HAP-1 (cell line): ENCODE measurements at regions not wholly inside any gene's neighbourhood (a gene's known extent, or its start where the extent isn't known, plus 50 kb on each side); places are given as distances from the start of the nearest gene placed in this dataset.

Experiments used
- DNase-seq, 2 experiments: peaks; one replicate each; pipeline ENCODE4 v3.0.0-alpha.2; 2016 to 2020; ENCODE audit warnings: low spot score in 2 of 2
- H3K27me3 ChIP-seq: fragments of 250-450 bp; sonication (Bioruptor Pico); 2 replicates; pipeline ENCODE4 v1.5.1; 2020; ENCODE audit warnings: low read depth, mild to moderate bottlenecking, moderate library complexity
- H3K36me3 ChIP-seq: fragments of 250-450 bp; sonication (Bioruptor Pico); replicated peaks from 2 replicates; pipeline ENCODE4 v1.5.1; 2020; ENCODE audit warnings: mild to moderate bottlenecking
- H3K4me1 ChIP-seq: fragments of 250-450 bp; sonication (Bioruptor Pico); 2 replicates; pipeline ENCODE4 v1.5.1; 2020; ENCODE audit warnings: mild to moderate bottlenecking
- H3K4me3 ChIP-seq: fragments of 250-450 bp; sonication (Bioruptor Pico); 2 replicates; pipeline ENCODE4 v1.5.1; 2020; ENCODE audit warnings: mild to moderate bottlenecking, moderate library complexity
- H3K9me3 ChIP-seq: fragments of 250-450 bp; sonication (Bioruptor Pico); 2 replicates; pipeline ENCODE4 v1.5.1; 2020; ENCODE audit warnings: mild to moderate bottlenecking, moderate library complexity
- in situ Hi-C: fragments of 300-500 bp; cut with MboI; formaldehyde crosslinking; loops from 3 replicates; pipeline ENCODE4 v1.14.3; 2020; ENCODE audit warnings: low sequenced_read_pairs, inconsistent platforms, mixed read lengths

- in situ Hi-C loops = no loop called here
- Histone ChIP-seq H3K4me3 (no peak overlapping the region), H3K36me3 (no peaks in the 10 kb centered on the region), H3K4me1 (no peaks in the 10 kb centered on the region), H3K27me3 (peaks cover 4% of the 10 kb centered on the region; the same call in 1 of the 2 replicates), H3K9me3 (no peaks in the 10 kb centered on the region; the same call in 1 of the 2 replicates)
- DNase-seq = no peak
Observed at GRCh38 chr15:55007561-55007960, 189.2 kb downstream of the RSL24D1 start.

- H3K27me3 ChIP-seq = peaks cover 4% of the 10 kb centered on the region; the same call in 1 of the 2 replicates
- H3K4me1 ChIP-seq = no peaks in the 10 kb centered on the region
- no peak overlapping the region for H3K4me3 ChIP-seq
- H3K9me3 ChIP-seq = no peaks in the 10 kb centered on the region; the same call in 1 of the 2 replicates
- DNase-seq = no peak
- in situ Hi-C loops = no loop called here
- no peaks in the 10 kb centered on the region for H3K36me3 ChIP-seq
Observed at GRCh38 chr15:55005679-55006078, 191.1 kb downstream of the RSL24D1 start.

- Histone ChIP-seq H3K36me3 (no peaks in the 10 kb centered on the region), H3K4me1 (no peaks in the 10 kb centered on the region), H3K9me3 (no peaks in the 10 kb centered on the region; the same call in 1 of the 2 replicates), H3K27me3 (no peaks in the 10 kb centered on the region), H3K4me3 (no peak overlapping the region)
- in situ Hi-C loops = no loop called here
- no peak for DNase-seq
Observed at GRCh38 chr15:55003965-55004873, 192.5 kb downstream of the RSL24D1 start.

- H3K4me1 ChIP-seq = no peaks in the 10 kb centered on the region
- no peaks in the 10 kb centered on the region for H3K27me3 ChIP-seq
- in situ Hi-C loops = no loop called here
- H3K9me3 ChIP-seq = no peaks in the 10 kb centered on the region
- H3K4me3 ChIP-seq = no peak overlapping the region
- DNase-seq = no peak
- no peaks in the 10 kb centered on the region for H3K36me3 ChIP-seq
Observed at GRCh38 chr15:54998661-54999060, 198.1 kb downstream of the RSL24D1 start.

GRCh38 chr15:54990793-54991192, 205.9 kb downstream of the RSL24D1 start:
- in situ Hi-C loops = no loop called here
- DNase-seq = no peak
- H3K4me3 ChIP-seq = no peak overlapping the region
- no peaks in the 10 kb centered on the region for H3K4me1 ChIP-seq
- no peaks in the 10 kb centered on the region for H3K9me3 ChIP-seq
- no peaks in the 10 kb centered on the region for H3K36me3 ChIP-seq
- no peaks in the 10 kb centered on the region for H3K27me3 ChIP-seq

GRCh38 chr15:54987881-54988280, 208.9 kb downstream of the RSL24D1 start:
- no peak for DNase-seq
- Histone ChIP-seq H3K4me3 (no peak overlapping the region), H3K4me1 (no peaks in the 10 kb centered on the region), H3K27me3 (no peaks in the 10 kb centered on the region), H3K9me3 (no peaks in the 10 kb centered on the region), H3K36me3 (no peaks in the 10 kb centered on the region)
- in situ Hi-C loops = no loop called here

- in situ Hi-C loops = no loop called here
- DNase-seq = no peak
- no peaks in the 10 kb centered on the region for H3K36me3 ChIP-seq
- H3K4me1 ChIP-seq = no peaks in the 10 kb centered on the region
- no peaks in the 10 kb centered on the region for H3K27me3 ChIP-seq
- no peaks in the 10 kb centered on the region for H3K9me3 ChIP-seq
- no peak overlapping the region for H3K4me3 ChIP-seq
Observed at GRCh38 chr15:54979964-54980363, 216.8 kb downstream of the RSL24D1 start.

GRCh38 chr15:54962637-54963036, 234.1 kb downstream of the RSL24D1 start:
- Histone ChIP-seq H3K36me3 (no peaks in the 10 kb centered on the region), H3K4me1 (no peaks in the 10 kb centered on the region), H3K9me3 (no peaks in the 10 kb centered on the region), H3K4me3 (no peak overlapping the region), H3K27me3 (no peaks in the 10 kb centered on the region)
- no peak for DNase-seq
- in situ Hi-C loops = no loop called here

- Histone ChIP-seq H3K9me3 (no peaks in the 10 kb centered on the region), H3K4me1 (no peaks in the 10 kb centered on the region), H3K27me3 (no peaks in the 10 kb centered on the region), H3K36me3 (no peaks in the 10 kb centered on the region), H3K4me3 (no peak overlapping the region)
- in situ Hi-C loops = no loop called here
- DNase-seq = no peak
Observed at GRCh38 chr15:54960266-54960665, 236.5 kb downstream of the RSL24D1 start.

- DNase-seq = no peak
- Histone ChIP-seq H3K36me3 (no peaks in the 10 kb centered on the region), H3K27me3 (no peaks in the 10 kb centered on the region), H3K4me3 (no peak overlapping the region), H3K9me3 (no peaks in the 10 kb centered on the region), H3K4me1 (no peaks in the 10 kb centered on the region)
- in situ Hi-C loops = no loop called here
Observed at GRCh38 chr15:54941417-54941816, 255.3 kb downstream of the RSL24D1 start.

- DNase-seq = no peak
- no peaks in the 10 kb centered on the region for H3K27me3 ChIP-seq
- in situ Hi-C loops = no loop called here
- no peak overlapping the region for H3K4me3 ChIP-seq
- no peaks in the 10 kb centered on the region for H3K4me1 ChIP-seq
- H3K9me3 ChIP-seq = no peaks in the 10 kb centered on the region
- no peaks in the 10 kb centered on the region for H3K36me3 ChIP-seq
Observed at GRCh38 chr15:54917312-54917711, 279.4 kb downstream of the RSL24D1 start.

- Histone ChIP-seq H3K4me1 (no peaks in the 10 kb centered on the region), H3K9me3 (no peaks in the 10 kb centered on the region), H3K36me3 (no peaks in the 10 kb centered on the region), H3K4me3 (no peak overlapping the region), H3K27me3 (no peaks in the 10 kb centered on the region)
- in situ Hi-C loops = no loop called here
- no peak for DNase-seq
Observed at GRCh38 chr15:54915380-54915779, 281.4 kb downstream of the RSL24D1 start.

GRCh38 chr15:54884312-54884711, 312.4 kb downstream of the RSL24D1 start:
- DNase-seq = no peak

GRCh38 chr15:54859982-54860381, 336.8 kb downstream of the RSL24D1 start:
- H3K27me3 ChIP-seq = no peaks in the 10 kb centered on the region
- H3K9me3 ChIP-seq = no peaks in the 10 kb centered on the region
- in situ Hi-C loops = no loop called here
- no peaks in the 10 kb centered on the region for H3K36me3 ChIP-seq
- no peak overlapping the region for H3K4me3 ChIP-seq
- no peaks in the 10 kb centered on the region for H3K4me1 ChIP-seq
- DNase-seq = no peak

More at GRCh38 chr15:54884312-54884711, 312.4 kb downstream of the RSL24D1 start:
- no peak overlapping the region for H3K4me3 ChIP-seq
- no peaks in the 10 kb centered on the region for H3K36me3 ChIP-seq
- H3K4me1 ChIP-seq = no peaks in the 10 kb centered on the region
- H3K9me3 ChIP-seq = no peaks in the 10 kb centered on the region
- H3K27me3 ChIP-seq = no peaks in the 10 kb centered on the region
- in situ Hi-C loops = no loop called here
